DMS79 treated with DMSO at 0.1 percent for 48 hours (cell line): ENCODE measurements at regions not wholly inside any gene's neighbourhood (a gene's known extent, or its start where the extent isn't known, plus 50 kb on each side); places are given as distances from the start of the nearest gene placed in this dataset.

Experiments
- DNase-seq: peaks from one replicate; lab custom pipeline; 2025; lab: John Stamatoyannopoulos, UW

DNA sequence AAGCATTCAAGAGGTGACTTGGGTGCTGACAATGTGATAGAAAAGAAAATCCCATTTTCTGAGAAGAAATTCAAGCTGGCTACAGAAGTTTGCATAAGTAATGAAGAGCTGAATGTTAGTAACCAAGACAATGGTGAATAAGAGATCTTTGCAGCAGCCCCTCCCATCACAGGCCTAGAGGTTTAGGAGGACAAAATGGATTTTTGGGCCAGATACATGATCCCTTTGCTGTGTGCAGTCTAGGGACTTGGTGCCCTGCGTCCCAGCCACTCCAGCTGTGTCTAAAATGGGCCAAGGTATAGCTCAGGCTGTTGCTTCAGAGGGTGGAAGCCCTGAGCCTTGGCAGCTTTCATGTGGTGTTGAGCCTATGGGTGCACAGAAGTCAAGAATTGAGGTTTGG is 107.0 kb upstream of the EPHA5 start:
- DNase-seq, result no peak

DNA sequence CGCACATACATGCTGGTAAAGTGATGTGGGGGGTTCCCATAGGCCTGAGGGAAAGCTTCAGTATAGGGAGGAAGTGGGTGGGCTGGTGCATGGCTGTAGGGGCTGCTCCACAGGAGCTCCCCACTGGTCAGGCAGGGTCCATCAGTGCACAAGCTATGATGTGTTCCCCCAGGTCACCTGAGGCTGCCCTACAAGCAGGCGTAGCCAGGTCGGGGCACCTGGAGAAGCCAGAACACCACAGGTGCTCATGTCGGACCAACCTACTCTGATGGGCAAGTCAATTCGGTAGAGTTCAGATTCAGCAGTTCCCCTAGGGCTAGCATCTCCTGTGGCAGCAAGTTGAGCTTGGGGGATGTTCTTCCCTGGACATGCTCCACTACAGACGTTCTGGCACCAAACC is 103.3 kb upstream of the EPHA5 start:
- DNase-seq, result no peak

DNA sequence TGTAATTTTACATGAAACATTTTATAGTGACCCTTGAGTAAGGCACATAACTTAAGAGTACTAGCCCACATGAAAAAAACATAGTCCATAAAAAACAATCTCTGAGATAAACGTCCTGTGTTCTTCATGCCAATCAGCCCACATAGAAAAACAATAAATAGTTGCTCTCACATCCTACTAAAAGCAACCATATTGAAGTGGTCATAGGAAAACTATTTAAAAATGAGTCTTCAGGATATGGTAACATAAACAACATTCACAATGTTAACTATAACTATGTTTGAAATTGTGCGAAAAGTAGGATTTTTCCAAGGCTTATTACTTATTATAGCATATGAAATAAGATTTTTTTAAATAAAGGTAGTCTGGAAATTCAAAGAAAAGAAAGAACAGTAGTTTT is 77.1 kb upstream of the EPHA5 start:
- no peak for DNase-seq

DNA sequence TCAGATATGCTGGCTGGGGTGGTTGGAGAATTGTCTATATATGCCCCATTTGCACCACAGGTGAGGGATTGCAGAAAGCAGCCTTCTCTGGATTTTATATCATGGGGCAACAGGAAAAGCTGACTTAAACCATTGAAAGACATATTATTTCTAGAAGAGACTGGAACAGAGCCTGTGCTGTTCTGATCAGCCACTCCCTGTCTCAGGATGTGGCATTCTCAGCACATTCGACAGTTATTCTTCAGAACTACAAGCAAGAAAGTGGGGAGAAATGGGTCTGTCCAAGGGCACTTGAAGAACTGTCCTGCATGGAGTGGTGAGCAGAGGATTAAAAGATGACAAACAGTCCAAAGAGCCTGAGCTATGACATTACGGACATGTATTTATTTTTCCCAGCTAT is 67.8 kb upstream of the EPHA5 start:
- no peak for DNase-seq

DNA sequence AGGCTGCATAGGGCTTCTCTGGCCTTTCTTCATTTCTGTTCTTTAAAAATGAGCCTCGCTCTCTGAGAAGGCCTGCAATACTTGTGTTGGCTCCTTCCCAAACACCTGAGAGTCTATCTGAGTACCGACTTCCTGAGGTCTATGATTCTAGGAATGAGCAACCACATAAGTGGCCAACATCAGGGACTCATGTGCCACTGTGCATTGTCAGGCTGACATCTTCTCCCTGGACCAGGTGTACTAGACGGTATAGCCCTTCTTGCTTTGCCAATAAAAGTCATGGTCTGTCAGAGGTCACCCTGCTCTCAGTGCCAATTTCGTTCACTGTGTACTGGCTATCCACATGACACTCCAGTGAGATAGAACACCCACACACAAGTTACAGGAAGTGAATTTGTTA is 67.4 kb upstream of the EPHA5 start:
- DNase-seq, result no peak

GRCh38 chr4:65724973-65725372 is 54.7 kb upstream of the EPHA5 start:
- no peak for DNase-seq
